GM21576 (cell line): ENCODE measurements at regions not wholly inside any gene's neighbourhood (a gene's known extent, or its start where the extent isn't known, plus 50 kb on each side); places are given as distances from the start of the nearest gene placed in this dataset.

ENCODE experiments used
- ATAC-seq: cut with Tn5 transposase; IDR thresholded peaks from one replicate; pipeline ENCODE4 v1.9.1; 2021; ENCODE audit warnings: mild to moderate bottlenecking, moderate library complexity; ENCODE audit not compliant: unreplicated experiment

DNA sequence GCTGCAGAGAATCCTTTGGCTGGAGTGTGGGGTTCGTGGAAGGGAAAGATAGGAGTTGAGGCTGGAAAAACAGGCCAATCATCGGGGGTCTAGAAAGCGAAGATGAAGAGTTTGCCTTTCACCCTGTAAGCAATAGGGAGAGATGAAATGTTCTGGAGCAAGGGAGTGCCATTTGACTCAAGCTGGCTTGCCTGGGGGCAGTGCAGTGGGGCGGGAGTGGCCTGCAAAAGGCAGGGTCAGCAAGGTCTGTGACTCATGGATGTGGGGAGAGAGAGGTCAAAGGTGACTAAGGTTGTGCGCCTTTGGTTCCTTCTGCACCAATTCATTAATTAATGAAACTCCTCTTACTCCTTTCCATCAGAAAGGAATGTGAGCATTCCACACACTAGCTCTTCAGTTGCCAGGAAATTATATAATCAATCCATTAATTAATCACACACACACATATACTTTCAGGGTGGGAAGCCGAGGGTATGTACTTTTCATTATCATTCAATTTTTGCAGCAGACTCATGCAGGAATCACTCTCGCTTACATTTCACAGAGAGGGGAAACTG is 227.6 kb downstream of the MYCN start:
- ATAC-seq = no peak

DNA sequence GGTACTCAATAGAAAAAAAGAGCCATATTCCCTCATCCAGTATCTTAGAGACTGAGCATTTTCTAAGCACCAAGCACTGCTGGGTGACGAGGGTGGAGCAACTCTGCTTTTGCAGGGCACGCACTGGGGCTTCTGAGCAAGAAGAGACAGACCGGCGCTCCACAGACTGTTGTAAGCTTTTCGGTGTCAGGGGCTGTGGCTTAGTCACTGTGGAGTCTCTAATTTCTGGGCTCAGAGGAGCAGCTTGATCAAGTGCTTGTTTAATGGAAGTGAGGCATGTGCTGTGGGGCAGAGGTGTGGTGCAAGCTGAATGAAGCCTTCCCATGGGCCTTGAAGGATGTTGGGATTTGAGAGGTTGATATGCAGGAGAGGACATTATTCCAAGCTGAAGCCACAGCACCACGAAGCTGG is 227.1 kb downstream of the MYCN start:
- ATAC-seq = no peak

DNA sequence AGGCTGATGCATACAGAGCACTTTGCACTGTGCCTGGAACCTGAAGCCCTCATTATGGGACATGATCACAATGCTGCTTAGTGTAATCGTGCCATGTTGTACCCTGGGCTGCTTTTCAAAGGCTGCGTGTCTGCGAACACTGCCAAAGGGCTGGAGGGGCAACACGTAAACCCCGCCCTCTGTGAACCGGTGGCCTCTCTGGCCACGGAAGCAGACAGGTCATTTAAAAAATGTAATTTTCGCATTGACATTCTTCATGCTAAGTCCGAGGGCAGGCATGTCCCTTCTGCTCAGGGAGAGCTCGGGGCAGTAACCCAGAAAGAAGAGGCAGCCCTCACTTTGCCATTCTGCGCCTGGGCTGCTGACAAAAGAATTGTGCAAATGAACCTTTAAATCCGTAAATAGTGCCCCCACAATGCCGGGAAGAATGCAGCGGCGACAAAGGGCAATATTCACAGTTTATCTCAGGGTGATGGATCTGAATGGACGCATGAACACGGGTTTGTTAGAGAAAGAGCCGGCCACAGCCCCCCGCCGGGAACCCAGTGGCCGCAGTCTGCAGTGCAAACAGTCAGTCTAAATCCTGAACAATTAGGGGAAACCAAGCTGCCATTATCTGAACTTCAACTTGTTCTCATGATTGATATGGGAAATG is 226.1 kb downstream of the MYCN start:
- no peak for ATAC-seq

DNA sequence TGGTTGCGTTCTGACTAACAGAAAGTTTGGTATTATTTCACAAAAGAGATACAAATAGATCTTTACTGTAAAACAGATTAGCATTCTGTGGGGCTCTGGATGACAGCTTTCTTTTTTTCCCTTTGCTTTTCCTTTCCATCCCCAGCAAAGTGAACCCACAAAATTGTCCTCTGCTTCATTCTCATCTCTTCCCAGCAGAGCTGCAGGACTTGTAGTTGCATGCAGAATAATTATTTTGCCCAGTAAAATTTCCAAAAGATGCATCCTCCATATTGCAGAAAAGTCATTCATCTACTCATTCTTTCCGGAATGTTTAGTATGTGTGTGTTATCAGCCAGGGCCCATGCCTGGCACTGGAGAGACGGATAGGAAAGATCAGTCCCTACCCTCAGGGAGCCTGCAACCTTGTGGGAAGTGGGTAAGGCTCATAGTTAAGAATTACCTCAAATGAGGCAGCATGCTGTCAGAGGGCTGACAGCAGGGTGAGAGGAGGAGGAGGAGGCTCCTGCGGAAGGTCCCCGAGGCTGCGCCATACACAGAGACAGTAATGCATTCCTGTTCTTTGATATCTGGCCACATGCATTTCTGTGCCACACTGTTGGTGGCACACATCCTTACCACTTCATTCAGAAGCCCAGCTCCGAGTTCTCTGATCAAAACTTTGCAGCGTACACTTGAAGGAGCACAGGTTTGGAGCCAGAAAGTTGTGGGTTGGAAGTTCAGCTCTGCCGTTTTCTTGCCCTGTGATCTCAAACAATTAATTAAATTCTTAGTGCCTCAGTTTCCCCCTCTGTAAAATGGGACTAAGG is 225.4 kb downstream of the MYCN start:
- no peak for ATAC-seq

DNA sequence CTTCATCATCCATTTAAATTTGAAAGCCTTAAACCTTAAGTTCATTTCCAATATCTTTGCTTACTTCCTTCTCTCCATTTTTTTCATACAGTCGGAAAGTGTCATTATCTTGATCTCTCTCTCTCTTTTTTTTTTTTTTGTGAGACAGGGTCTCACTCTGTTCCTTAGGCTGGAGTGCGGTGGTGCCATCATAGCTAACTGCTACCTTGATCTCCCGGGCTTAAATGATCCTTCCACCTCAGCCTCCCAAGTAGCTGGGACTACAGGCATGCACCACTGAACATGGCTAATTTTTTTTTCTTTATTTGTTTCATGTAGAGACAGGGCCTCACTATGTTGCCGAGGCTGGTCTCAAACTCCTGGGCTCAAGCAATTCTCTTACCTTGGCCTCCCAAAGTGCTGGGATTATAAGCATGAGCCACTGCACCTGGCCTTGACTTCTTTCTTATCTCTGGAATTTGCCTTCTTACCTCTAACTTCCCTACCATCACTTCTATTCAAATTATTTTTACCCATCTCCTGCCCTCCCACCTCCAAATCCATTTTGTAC is 222.2 kb downstream of the MYCN start:
- ATAC-seq = no peak

DNA sequence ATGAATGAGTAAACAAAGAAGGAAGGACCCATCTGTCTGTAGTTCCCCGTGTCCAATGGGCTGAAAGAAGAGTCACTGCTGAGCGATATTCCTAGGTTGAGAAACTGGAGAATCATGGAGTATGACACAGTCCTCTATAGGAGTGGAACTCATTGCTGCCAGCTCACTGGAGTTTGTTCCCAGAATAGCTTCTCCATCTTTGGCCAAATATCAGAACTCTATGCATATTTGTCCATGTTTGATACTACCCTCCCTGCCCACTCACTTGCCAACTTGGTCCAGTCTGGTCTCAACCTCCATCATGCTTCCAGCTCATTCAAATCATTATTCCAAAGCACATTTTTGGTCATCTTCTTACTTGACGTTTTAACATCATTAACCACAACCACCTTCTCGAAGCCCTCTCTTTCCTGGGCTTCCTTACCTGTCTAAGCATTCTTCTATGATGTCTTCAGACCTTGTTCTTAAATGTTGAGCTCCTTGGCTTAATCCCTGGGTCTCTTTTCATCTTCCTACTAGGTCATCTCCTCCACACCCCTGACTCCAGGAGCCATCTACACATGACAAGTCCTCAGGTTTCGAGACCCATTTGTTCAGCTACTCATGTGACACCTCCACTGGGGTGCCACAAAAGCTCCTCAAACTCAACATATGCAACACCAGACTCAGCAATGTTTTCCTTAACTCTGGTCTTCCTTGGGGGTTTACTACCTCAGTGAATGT is 221.6 kb downstream of the MYCN start:
- ATAC-seq = no peak

DNA sequence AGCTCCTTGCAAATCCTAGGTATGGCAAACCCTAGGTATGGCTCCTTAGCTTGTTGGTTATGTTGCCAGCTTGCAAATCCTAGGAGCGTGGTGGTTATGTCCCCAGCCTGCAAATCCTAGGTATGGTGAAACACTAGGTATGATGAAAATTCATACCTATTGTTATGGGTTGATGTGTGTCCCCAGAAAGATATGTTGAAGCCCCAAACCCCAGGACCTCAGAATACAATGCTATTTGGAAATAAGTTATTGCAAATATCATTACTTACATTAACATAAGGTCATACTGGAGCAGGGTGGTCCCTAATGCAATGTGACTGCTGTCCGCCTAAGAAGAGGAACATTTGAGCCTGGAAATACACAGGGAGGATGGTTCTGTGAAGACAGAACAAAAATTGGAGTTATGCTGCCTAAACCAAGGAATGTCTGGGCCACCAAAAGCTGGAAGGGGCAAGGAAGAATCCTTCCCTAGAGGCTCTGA is 220.8 kb downstream of the MYCN start:
- no peak for ATAC-seq

DNA sequence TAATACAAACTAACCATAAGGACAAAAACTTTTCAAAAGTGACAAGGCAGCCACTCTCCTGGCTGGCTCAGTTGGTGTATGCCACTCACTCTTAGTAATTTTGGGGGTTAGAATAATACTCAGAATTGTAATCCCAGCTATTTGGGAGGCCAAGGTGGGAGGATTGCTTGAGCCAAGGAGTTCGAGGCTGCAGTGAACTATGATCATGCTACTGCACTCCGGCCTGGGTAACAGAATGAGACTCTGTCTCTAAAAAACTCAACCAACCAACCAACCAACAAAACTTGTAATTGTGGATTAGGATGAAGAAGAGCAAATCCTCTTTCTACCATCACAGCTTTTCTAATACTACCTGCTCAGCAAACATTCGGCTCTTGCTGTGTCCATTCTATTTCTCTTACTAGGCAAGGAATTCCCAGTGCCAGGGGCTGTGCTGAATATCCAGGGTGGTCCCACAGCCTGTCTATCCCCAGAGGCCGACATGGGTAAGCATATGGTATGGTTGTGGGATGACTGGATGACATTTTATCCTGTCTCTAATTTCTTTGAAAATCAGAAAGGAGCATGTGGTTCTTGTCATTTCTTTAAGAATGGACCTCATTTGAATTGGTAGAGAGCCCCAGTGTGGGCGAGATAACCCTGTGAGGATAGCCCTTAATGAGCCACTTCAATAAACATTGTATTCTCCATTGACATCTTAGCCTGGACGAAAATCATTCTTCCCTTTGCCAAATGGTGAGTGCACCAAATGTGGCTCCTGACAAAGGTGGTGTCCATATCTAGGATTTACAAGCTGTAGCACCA is 220.1 kb downstream of the MYCN start:
- no peak for ATAC-seq

DNA sequence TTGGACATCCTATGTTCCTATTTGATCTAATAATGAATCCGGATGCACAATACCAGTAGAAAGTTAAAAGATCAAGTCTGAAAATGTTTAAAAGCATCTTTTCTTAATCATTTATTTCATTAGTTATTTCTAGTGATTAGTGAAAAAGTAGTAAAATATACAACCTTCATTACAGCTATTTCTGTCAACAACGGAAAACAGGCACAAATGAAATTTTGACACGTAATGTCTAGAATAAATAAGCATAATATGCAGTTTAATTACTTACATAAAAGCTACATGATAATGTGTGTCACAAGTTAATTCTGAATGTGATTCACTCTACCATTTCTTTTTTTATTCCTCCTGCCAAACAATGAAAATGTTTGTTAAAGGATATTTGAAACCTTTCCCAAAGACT is 216.1 kb downstream of the MYCN start:
- no peak for ATAC-seq

DNA sequence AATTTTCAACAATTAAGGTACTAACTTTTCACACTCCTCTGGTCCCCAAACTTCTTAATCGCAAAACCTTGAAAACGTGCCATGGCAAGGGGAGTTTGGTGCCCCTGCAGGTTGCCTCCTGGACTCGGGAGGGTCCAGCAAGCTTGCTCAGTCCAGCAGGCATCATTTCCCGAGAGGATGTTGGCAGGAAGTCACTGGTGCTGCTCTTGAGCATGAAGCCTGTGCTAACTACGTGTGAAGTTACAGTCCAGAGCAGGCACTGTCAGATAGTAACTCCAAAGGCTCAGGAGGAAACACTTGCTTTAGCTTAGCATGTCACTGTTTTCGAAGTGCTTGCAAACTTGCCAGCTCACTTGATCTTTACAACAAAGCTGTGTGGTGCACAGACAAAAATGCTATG is 215.4 kb downstream of the MYCN start:
- ATAC-seq = no peak

DNA sequence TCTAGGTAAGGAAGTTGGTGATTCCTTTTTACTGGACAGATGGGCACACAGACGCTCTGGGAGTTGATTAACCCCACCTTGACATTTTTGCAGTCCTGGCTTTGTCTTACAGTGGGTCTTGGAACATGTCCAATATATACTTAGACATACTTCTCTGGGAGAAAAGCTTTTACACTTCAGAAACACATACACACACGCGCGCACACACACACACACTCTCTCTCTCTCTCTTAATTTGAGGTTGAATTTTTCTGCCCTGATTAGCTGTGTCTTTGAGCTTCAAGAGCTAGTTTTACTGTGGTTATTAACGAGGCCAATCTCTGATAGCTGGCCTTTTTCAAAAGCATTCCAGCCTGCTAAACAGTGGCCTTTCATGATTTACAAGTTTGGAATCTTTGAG is 215.0 kb downstream of the MYCN start:
- ATAC-seq = no peak

DNA sequence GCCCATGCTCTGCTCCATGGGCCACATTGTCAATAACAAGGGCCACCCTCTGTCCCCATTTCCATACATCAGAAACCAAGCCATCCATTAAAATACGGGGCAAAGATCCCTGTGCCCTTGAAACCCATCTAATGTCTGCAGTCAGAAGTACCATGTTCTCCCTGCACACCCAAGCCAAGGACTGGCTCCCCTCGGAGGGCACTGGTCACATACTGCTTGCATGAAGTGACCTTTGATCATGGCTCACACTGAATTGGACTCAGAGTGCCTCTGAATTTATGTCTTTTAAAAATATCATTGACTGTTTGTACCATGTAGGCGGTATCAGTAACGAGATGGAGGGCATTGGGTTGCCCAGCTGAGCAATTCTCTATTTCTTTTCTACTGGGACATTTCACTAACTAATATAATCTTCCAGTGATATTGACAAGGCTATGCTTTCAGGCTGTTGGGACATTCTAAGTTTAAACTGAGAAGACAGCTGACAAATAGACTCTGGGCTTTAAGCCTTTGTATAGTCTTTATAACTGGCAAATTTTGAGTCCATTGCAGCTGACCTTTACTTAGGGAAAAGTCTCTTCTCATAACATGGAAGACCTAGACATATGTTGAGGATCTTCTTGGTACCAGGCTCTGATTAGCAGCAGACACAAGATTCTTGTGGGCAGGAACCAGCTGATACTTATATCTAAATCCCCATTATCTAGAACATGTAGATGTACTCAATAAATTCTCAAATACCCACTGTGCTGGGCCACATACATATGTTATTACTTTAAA is 214.3 kb downstream of the MYCN start:
- ATAC-seq = no peak

DNA sequence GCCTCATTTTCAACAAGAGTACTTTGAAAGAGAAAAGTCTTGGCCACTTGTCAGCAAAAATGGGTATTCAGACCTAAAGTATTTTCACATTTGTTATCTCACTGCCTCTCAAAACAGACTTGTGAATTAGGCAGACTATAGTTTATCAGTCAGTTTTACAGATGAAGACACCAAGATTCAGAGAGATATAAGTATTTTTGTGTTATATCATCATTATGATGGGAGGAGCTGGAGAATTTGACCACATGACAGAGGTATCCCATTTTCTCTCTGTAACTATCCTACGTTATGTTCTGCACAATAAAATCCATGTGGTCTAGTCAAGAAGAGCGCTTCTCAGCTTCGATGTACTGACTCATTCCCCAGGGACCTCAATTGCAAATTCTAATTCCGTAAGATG is 213.7 kb downstream of the MYCN start:
- no peak for ATAC-seq

DNA sequence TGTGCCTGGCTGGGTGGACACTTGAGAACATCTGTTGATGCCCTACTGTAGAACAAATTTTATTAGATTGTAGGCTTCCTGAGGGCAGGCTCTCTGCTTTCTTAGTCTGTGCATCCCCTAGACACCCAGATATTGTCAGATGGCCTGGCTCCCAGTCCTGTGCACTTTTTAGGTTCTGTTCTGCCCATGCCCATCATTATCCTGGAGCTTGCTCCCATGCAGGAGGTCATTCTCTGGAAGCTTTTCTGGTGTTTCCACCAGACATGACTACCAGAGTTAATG is 213.3 kb downstream of the MYCN start:
- no peak for ATAC-seq

DNA sequence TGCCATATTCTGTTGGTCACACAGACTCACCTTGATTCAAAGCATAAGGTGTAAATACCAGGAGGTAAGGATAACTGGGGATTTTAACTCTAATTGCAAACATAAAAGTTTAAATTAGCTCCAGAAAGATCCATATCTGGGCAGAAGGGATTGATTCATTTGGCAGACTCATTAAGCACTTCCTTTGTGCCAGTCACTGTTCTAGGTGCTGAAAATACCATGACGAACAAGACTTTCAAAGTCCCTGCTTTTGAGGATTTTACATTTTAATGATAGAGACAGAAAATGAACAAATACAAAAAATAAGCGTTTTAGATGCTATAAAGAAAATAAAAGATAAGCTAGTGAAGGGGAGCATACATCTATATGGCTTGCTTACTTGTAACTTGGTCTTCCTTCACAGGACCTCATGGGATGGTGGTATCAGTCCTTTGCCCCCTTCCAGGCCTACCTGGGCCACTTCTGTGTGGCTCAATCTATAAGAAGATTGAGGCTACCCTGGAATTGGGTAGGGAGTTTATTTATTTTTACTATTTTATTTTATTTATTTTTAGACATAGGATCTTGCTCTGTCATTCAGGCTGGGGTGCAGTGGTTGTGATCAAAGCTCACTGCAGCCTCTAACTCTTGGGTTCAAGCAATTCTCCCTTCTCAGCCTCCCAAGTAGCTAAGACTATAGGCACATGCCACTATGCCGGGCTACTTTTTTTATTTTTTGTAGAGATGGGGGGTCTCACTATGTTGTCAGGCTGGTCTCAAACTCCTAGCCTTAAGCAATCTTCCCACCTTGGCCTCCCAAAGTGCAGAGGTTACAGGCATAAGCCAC is 212.8 kb downstream of the MYCN start:
- ATAC-seq = no peak

DNA sequence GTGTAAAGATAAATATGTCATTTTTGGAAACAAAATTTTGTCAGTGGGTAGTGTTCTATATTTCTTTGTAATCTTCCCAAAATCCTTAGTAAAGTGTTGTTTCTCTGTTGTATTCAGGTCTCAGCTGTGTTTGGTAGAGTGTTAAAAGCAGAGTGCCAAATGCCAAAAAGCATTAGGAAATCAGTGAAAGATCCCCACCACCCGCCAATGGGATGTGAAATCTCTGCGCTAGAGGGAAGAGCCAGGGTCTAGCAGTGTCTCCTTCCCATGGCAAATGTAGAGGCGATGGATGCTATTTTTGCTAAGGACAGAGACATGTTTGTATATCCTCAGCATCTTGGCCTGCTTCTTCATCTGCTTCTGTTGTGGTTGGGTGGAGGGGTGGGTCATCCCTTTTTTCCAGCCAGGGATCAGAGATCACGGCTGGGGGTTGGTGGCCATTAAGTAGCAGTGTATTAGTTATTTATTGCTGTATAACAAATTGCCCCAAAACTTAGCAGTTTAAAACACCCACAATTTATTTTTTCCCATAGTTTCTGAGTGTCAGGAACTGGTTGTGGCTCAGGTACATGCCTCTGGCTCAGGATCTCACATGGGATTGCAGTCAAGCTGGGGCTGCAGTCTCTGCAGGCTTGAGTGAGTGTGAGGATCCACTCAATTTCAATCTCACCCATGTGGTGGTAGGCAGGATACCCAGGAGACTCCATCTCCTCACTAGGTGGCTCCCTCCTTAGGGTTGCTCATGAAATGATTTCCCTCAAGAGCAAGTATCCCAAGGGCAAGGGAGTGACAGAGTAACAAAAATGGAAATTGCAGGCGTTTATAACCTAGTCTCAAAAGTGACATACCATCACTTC is 211.9 kb downstream of the MYCN start:
- ATAC-seq = no peak

DNA sequence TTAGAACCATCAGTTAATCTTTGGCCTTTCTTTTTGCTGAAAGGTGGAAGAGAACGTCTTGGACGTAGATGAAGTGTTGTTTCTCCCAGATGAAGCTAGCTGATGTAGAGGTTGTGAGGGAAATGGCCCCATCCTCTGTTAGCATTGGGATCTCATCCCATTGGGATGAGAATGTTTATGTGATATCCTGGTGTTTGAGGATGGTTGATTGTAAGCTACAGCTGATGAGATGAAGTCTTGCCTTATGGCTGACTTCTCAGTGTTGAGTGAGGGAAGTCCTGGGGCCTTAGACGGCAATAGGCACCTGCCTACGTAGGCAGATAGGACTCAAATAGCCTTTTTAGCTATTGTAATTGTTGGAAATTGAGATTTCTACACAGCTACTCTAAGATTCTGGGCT is 211.3 kb downstream of the MYCN start:
- ATAC-seq = no peak

DNA sequence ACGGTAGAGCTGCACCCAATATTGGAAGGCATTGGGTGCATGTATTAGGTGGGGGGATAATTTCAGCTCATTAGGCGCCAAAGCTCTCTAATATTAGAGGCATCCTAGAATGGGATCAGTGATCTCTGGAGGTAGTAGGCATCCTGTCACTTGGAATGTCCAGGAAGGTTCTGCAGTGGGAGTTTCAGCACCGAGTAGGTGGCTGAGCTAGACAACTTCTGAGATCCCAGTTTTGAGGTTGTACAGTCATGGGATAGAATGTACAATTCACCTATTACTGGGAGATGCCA is 210.9 kb downstream of the MYCN start:
- no peak for ATAC-seq
